HG03095 (cell line): ENCODE measurements at regions not wholly inside any gene's neighbourhood (a gene's known extent, or its start where the extent isn't known, plus 50 kb on each side); places are given as distances from the start of the nearest gene placed in this dataset.

Experiments
- ATAC-seq: cut with Tn5 transposase; IDR thresholded peaks from one replicate; pipeline ENCODE4 v1.9.1; 2021; ENCODE audit warnings: moderate library complexity; ENCODE audit not compliant: unreplicated experiment

- ATAC-seq, result no peak
Measured at GRCh38 chr22:49083607-49084006, 744.1 kb downstream of the BRD1 start.

- ATAC-seq, result no peak
Measured at GRCh38 chr22:49082451-49082850, 745.2 kb downstream of the BRD1 start.

GRCh38 chr22:49081926-49082325, 745.7 kb downstream of the BRD1 start:
- no peak for ATAC-seq

GRCh38 chr22:49081261-49081666, 746.4 kb downstream of the BRD1 start:
- no peak for ATAC-seq

GRCh38 chr22:49080631-49081030, 747.0 kb downstream of the BRD1 start:
- ATAC-seq, result no peak

- ATAC-seq, result no peak
Measured at GRCh38 chr22:49079743-49080500, 747.8 kb downstream of the BRD1 start.

GRCh38 chr22:49079027-49079725, 748.5 kb downstream of the BRD1 start:
- no peak for ATAC-seq

GRCh38 chr22:49078076-49078710, 749.5 kb downstream of the BRD1 start:
- no peak for ATAC-seq

- ATAC-seq, result no peak
Measured at GRCh38 chr22:49077586-49077985, 750.1 kb downstream of the BRD1 start.

- no peak for ATAC-seq
Measured at GRCh38 chr22:49077036-49077393, 750.7 kb downstream of the BRD1 start.

GRCh38 chr22:49076300-49077035, 751.2 kb downstream of the BRD1 start:
- no peak for ATAC-seq

GRCh38 chr22:49075150-49075549, 752.5 kb downstream of the BRD1 start:
- no peak for ATAC-seq

- ATAC-seq, result no peak
Measured at GRCh38 chr22:49073873-49074417, 753.7 kb downstream of the BRD1 start.

- no peak for ATAC-seq
Measured at GRCh38 chr22:49072996-49073645, 754.6 kb downstream of the BRD1 start.

GRCh38 chr22:49070501-49070900, 757.2 kb downstream of the BRD1 start:
- no peak for ATAC-seq

GRCh38 chr22:49068861-49069500, 758.7 kb downstream of the BRD1 start:
- no peak for ATAC-seq

- no peak for ATAC-seq
Measured at GRCh38 chr22:49067504-49067903, 760.2 kb downstream of the BRD1 start.

- no peak for ATAC-seq
Measured at GRCh38 chr22:49066619-49067018, 761.1 kb downstream of the BRD1 start.

- no peak for ATAC-seq
Measured at GRCh38 chr22:49064836-49065235, 762.8 kb downstream of the BRD1 start.

GRCh38 chr22:49063545-49063890, 764.2 kb downstream of the BRD1 start:
- no peak for ATAC-seq
